H9 (cell line): ENCODE measurements at regions not wholly inside any gene's neighbourhood (a gene's known extent, or its start where the extent isn't known, plus 50 kb on each side); places are given as distances from the start of the nearest gene placed in this dataset.

ENCODE experiments used
- DNase-seq: peaks from one replicate; pipeline ENCODE4 v3.0.0-alpha.2; 2017
- H2AFZ ChIP-seq: one replicate; pipeline ENCODE4 v1.6.1; 2013; ENCODE audit warnings: mild to moderate bottlenecking, low read length, control low read depth, moderate library complexity
- H2AK5ac ChIP-seq: 2 replicates; pipeline ENCODE4 v1.6.1; 2013; ENCODE audit warnings: low read length, control low read depth, mixed read lengths; ENCODE audit not compliant: insufficient read length
- H2BK120ac ChIP-seq: one replicate; pipeline ENCODE4 v1.6.1; 2013; ENCODE audit warnings: low read depth, mild to moderate bottlenecking, low read length, control low read depth, inconsistent platforms; ENCODE audit not compliant: poor library complexity, severe bottlenecking
- H2BK12ac ChIP-seq: 2 replicates; pipeline ENCODE4 v1.6.1; 2013; ENCODE audit warnings: low read length, control low read depth, mixed read lengths, low read depth; ENCODE audit not compliant: insufficient read length
- H2BK15ac ChIP-seq: 2 replicates; pipeline ENCODE4 v1.6.1; 2013; ENCODE audit warnings: low read depth, low read length, control low read depth
- H2BK20ac ChIP-seq: one replicate; pipeline ENCODE4 v1.6.1; 2013; ENCODE audit warnings: low read depth, mild to moderate bottlenecking, low read length, control low read depth, inconsistent platforms; ENCODE audit not compliant: poor library complexity, severe bottlenecking
- H2BK5ac ChIP-seq: 2 replicates; pipeline ENCODE4 v1.6.1; 2013; ENCODE audit warnings: low read length, control low read depth, mixed read lengths; ENCODE audit not compliant: insufficient read length
- H3K14ac ChIP-seq: 2 replicates; pipeline ENCODE4 v1.6.1; 2013; ENCODE audit warnings: low read length, control low read depth; ENCODE audit not compliant: insufficient read depth
- H3K18ac ChIP-seq: 2 replicates; pipeline ENCODE4 v1.6.1; 2013; ENCODE audit warnings: low read depth, mild to moderate bottlenecking, mixed read lengths, low read length, control low read depth; ENCODE audit not compliant: insufficient read length
- H3K23ac ChIP-seq: 2 replicates; pipeline ENCODE4 v1.6.1; 2013; ENCODE audit warnings: low read length, control low read depth, mixed read lengths, low read depth; ENCODE audit not compliant: insufficient read length
- H3K23me2 ChIP-seq: 2 replicates; pipeline ENCODE4 v1.6.1; 2013; ENCODE audit warnings: low read depth, mild to moderate bottlenecking, mixed read lengths, low read length, control low read depth; ENCODE audit not compliant: insufficient read length, poor library complexity, severe bottlenecking
- H3K27ac ChIP-seq: 2 replicates; pipeline ENCODE4 v1.5.1; 2013; ENCODE audit warnings: low read length, control low read depth, mixed read lengths, low read depth; ENCODE audit not compliant: insufficient read length
- H3K27me3 ChIP-seq: 2 replicates; pipeline ENCODE4 v1.6.1; 2013; ENCODE audit warnings: low read length, control low read depth, inconsistent platforms; ENCODE audit not compliant: insufficient read depth
- H3K4ac ChIP-seq: 2 replicates; pipeline ENCODE4 v1.6.1; 2013; ENCODE audit warnings: low read depth, mild to moderate bottlenecking, control low read depth, inconsistent platforms, low read length, moderate library complexity
- H3K4me1 ChIP-seq: 2 replicates; pipeline ENCODE4 v1.6.1; 2013; ENCODE audit warnings: low read length, control low read depth, inconsistent platforms; ENCODE audit not compliant: insufficient read depth
- H3K4me2 ChIP-seq: 2 replicates; pipeline ENCODE4 v1.6.1; 2013; ENCODE audit warnings: low read length, control low read depth, mixed read lengths; ENCODE audit not compliant: insufficient read length, insufficient read depth
- H3K56ac ChIP-seq: 2 replicates; pipeline ENCODE4 v1.6.1; 2013; ENCODE audit warnings: low read depth, mild to moderate bottlenecking, mixed read lengths, low read length, control low read depth; ENCODE audit not compliant: insufficient read length
- H3K79me1 ChIP-seq: 2 replicates; pipeline ENCODE4 v1.6.1; 2013; ENCODE audit warnings: low read depth, mild to moderate bottlenecking, moderate library complexity, low read length, control low read depth, inconsistent platforms; ENCODE audit not compliant: insufficient read depth, poor library complexity, severe bottlenecking
- H3K79me2 ChIP-seq: 2 replicates; pipeline ENCODE4 v1.6.1; 2013; ENCODE audit warnings: low read length, control low read depth, inconsistent platforms; ENCODE audit not compliant: insufficient read depth
- H3K9ac ChIP-seq: 2 replicates; pipeline ENCODE4 v1.6.1; 2013; ENCODE audit warnings: low read length, control low read depth, mixed read lengths; ENCODE audit not compliant: insufficient read length; ENCODE audit errors: extremely low read depth
- H3K9me3 ChIP-seq: one replicate; pipeline ENCODE4 v1.6.1; 2013; ENCODE audit warnings: low read depth, low read length, inconsistent platforms; ENCODE audit not compliant: control insufficient read depth
- H3T11ph ChIP-seq: one replicate; pipeline ENCODE4 v1.6.1; 2013; ENCODE audit warnings: mild to moderate bottlenecking, low read length, control low read depth, inconsistent platforms
- H4K20me1 ChIP-seq: one replicate; pipeline ENCODE4 v1.6.1; 2013; ENCODE audit not compliant: control insufficient read depth, insufficient read length, insufficient read depth
- H4K5ac ChIP-seq: 2 replicates; pipeline ENCODE4 v1.6.1; 2013; ENCODE audit warnings: low read depth, mild to moderate bottlenecking, mixed read lengths, low read length, control low read depth; ENCODE audit not compliant: insufficient read length
- H4K8ac ChIP-seq: replicated peaks from 2 replicates; pipeline ENCODE4 v1.6.1; 2013; ENCODE audit warnings: low read length, control low read depth, mixed read lengths, low read depth; ENCODE audit not compliant: insufficient read length
- H4K91ac ChIP-seq: 2 replicates; pipeline ENCODE4 v1.6.1; 2013; ENCODE audit warnings: low read depth, mild to moderate bottlenecking, moderate library complexity, mixed read lengths, low read length, control low read depth; ENCODE audit not compliant: insufficient read length
- H3K27ac Mint-ChIP-seq, 3 experiments: 2 replicates in 2 of 3; 3 replicates in 1 of 3; pipeline ENCODE4 v1.8.0; 2020 to 2021; ENCODE audit warnings: mixed read lengths in 3 of 3, mild to moderate bottlenecking in 1 of 3, moderate library complexity in 1 of 3
- H3K27me3 Mint-ChIP-seq: 2 replicates; pipeline ENCODE4 v1.8.0; 2021; ENCODE audit warnings: low read depth, mild to moderate bottlenecking, moderate library complexity, mixed read lengths
- H3K36me3 Mint-ChIP-seq, 3 experiments: 2 replicates in 2 of 3; 3 replicates in 1 of 3; pipeline ENCODE4 v1.8.0; 2020 to 2021; ENCODE audit warnings: low read depth in 3 of 3, mixed read lengths in 3 of 3; ENCODE audit not compliant: insufficient read depth in 1 of 3
- H3K4me1 Mint-ChIP-seq, 2 experiments: 2 replicates each; pipeline ENCODE4 v1.8.0; 2020; ENCODE audit warnings: mixed read lengths in 2 of 2
- H3K4me3 Mint-ChIP-seq, 2 experiments: 2 replicates in 1 of 2; 3 replicates in 1 of 2; pipeline ENCODE4 v1.8.0; 2020 to 2021; ENCODE audit warnings: mild to moderate bottlenecking in 2 of 2, mixed read lengths in 2 of 2, moderate library complexity in 1 of 2
- H3K9me3 Mint-ChIP-seq, 2 experiments: 2 replicates in 1 of 2; 3 replicates in 1 of 2; pipeline ENCODE4 v1.8.0; 2020; ENCODE audit warnings: mild to moderate bottlenecking in 2 of 2, mixed read lengths in 2 of 2, moderate library complexity in 1 of 2
- WGBS: extraction: QIAGEN DNeasy Blood & Tissue Kit; methylation state at CpG from one replicate; pipeline ENCODE4 v1.1.7; 2013; ENCODE audit warnings: missing lambda C conversion rate, low lambda C conversion rate, mixed read lengths; ENCODE audit not compliant: insufficient read length; ENCODE audit errors: extremely low coverage; 5-methylcytosine and 5-hydroxymethylcytosine counted together
- TF ChIP-seq, protein P1 (sequence below): fragments of 200-600 bp; sonication (generic); conservative IDR thresholded peaks from 3 replicates; pipeline ENCODE4 v1.8.0; 2021; ENCODE audit warnings: antibody characterized with exemption, mild to moderate bottlenecking

DNA sequence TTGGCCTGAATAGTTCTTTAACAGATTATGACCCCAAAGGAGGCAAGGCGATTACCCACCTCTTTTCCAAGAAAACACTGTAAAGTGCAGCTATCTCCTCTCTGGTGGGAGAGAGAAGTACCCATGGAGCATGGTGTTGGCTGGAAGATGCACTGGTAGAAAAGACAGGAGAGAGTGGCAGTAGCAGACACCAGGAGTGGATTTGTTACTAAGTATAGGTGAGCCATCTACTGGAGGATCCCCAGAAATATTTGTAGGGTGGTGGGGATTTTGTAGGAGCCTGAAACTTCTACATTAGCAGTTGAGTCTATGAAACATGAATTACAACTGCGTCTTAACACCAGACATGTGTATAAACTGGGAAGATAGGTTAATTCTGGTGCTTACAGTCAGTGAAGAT, 148.0 kb downstream of the SLC38A4 start:
- Histone ChIP-seq H4K20me1 (no peaks in the 10 kb centered on the region), H3K23ac (no peak overlapping the region), H3K27ac (no peak overlapping the region), H2AFZ (no peak overlapping the region), H2BK15ac (no peak overlapping the region), H3K9ac (no peak overlapping the region), H3K79me1 (no peaks in the 10 kb centered on the region), H2AK5ac (no peak overlapping the region), H4K5ac (no peak overlapping the region), H3K4ac (no peak overlapping the region), H3K4me1 (peaks cover 7% of the 10 kb centered on the region; the same call in 1 of the 2 replicates), H4K8ac (no peak overlapping the region), H2BK12ac (no peak overlapping the region), H2BK120ac (no peak overlapping the region), H3K18ac (no peak overlapping the region), H3K14ac (no peak overlapping the region), H3K9me3 (no peaks in the 10 kb centered on the region), H2BK20ac (no peak overlapping the region), H3K27me3 (no peaks in the 10 kb centered on the region), H3T11ph (no peak overlapping the region), H2BK5ac (no peak overlapping the region), H3K23me2 (no peaks in the 10 kb centered on the region), H4K91ac (no peak overlapping the region), H3K4me2 (no peak overlapping the region), H3K79me2 (no peaks in the 10 kb centered on the region), H3K56ac (no peak overlapping the region)
- Mint-ChIP-seq H3K9me3 (peaks cover 0 to 4% of the 10 kb centered on the region in 2 experiments; a peak in 3 of 5 replicates), H3K27ac (0 out of 7 replicates have a peak overlapping the region, but pooled peaks of 1 of the 3 experiments have one; percentile 51), H3K36me3 (peaks cover 0 to 4% (median 4%) of the 10 kb centered on the region in 3 experiments; a peak in 2 of 7 replicates), H3K27me3 (no peaks in the 10 kb centered on the region), H3K4me3 (no peak overlapping the region), H3K4me1 (peaks cover 24 to 40% of the 10 kb centered on the region in 2 experiments)
- no peak for DNase-seq
- TF ChIP-seq, protein P1, sequence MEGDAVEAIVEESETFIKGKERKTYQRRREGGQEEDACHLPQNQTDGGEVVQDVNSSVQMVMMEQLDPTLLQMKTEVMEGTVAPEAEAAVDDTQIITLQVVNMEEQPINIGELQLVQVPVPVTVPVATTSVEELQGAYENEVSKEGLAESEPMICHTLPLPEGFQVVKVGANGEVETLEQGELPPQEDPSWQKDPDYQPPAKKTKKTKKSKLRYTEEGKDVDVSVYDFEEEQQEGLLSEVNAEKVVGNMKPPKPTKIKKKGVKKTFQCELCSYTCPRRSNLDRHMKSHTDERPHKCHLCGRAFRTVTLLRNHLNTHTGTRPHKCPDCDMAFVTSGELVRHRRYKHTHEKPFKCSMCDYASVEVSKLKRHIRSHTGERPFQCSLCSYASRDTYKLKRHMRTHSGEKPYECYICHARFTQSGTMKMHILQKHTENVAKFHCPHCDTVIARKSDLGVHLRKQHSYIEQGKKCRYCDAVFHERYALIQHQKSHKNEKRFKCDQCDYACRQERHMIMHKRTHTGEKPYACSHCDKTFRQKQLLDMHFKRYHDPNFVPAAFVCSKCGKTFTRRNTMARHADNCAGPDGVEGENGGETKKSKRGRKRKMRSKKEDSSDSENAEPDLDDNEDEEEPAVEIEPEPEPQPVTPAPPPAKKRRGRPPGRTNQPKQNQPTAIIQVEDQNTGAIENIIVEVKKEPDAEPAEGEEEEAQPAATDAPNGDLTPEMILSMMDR, result peak; percentile 60; the same call in 2 of the 3 replicates
- WGBS, result no CpG with 5 or more reads among the region's 2 CpGs
